Ishikawa (cell line): ENCODE measurements at regions not wholly inside any gene's neighbourhood (a gene's known extent, or its start where the extent isn't known, plus 50 kb on each side); places are given as distances from the start of the nearest gene placed in this dataset.

Experiments used
- CEBPB ChIP-seq: IDR thresholded peaks from 2 replicates; pipeline ENCODE4 v1.6.1; 2012
- EP300 ChIP-seq: IDR thresholded peaks from 2 replicates; pipeline ENCODE4 v1.6.1; 2012; ENCODE audit warnings: borderline replicate concordance
- RAD21 ChIP-seq: IDR thresholded peaks from 2 replicates; pipeline ENCODE4 v1.6.1; 2012; ENCODE audit warnings: low read depth
- TAF1 ChIP-seq: IDR thresholded peaks from 2 replicates; pipeline ENCODE4 v1.6.1; 2012; ENCODE audit warnings: low read depth, mild to moderate bottlenecking
- TEAD4 ChIP-seq: IDR thresholded peaks from 2 replicates; pipeline ENCODE4 v1.6.1; 2012

DNA sequence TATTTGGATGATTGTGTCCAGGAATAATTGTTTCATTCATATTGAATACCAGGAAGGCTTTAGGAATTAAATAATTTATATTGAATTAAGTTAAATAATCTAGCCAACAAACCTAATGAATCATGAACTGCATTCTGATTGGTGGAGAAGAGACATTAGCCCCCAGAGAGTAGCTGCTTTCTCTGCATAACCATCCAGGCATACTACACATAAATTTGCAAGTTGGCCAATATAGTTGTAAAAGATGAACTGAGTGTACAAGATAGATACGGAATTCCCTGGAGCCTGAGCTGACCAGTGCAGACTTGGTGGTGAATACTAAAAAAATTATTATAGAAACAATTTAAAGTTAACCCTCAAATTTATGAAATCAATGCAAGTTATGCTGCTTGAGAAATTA is 311.8 kb upstream of the KIF2A start:
- no peak for TF ChIP-seq CEBPB
- no peak for TF ChIP-seq RAD21
- TF ChIP-seq TEAD4 = no peak
- no peak for TF ChIP-seq TAF1
- no peak for TF ChIP-seq EP300
